ENCODE measurements at regions not wholly inside any gene's neighbourhood (a gene's known extent, or its start where the extent isn't known, plus 50 kb on each side); places are given as distances from the start of the nearest gene placed in this dataset.

- H3K27ac ChIP-seq, result no peak overlapping the region
- TF ChIP-seq POLR2A (IDR thresholded peaks at IDR 0.05) (no peak), EP300 (IDR thresholded peaks at IDR 0.05) (no peak), CTCF (IDR thresholded peaks at IDR 0.05) (no peak)
- WGBS, 2 donors, result 45 to 59% methylated on average over 12 to 16 of the region's 20 CpGs
- H3K36me3 ChIP-seq, result no peaks in the 10 kb centered on the region
- H3K9me3 ChIP-seq, result no peaks in the 10 kb centered on the region
- H3K4me3 ChIP-seq, result no peak overlapping the region
- DNase-seq (ENCODE audit: low spot score in 2 of 2), result no peak
- H3K4me1 ChIP-seq, result peaks cover 0 to 4% (median 0%) of the 10 kb centered on the region in 4 donors
- H3K27me3 ChIP-seq, result peaks cover 0 to 36% of the 10 kb centered on the region in 2 donors
Measured at GRCh38 chr16:86074651-86075487, 175.9 kb downstream of the IRF8 start.

- H3K27ac ChIP-seq, result no peak overlapping the region
- H3K4me3 ChIP-seq, result no peak overlapping the region
- H3K27me3 ChIP-seq, result peaks cover 0 to 41% of the 10 kb centered on the region in 2 donors
- no peaks in the 10 kb centered on the region for H3K9me3 ChIP-seq
- 81 to 86% methylated on average over 2 of the region's 2 CpGs for WGBS, 2 donors
- no peak for TF ChIP-seq CTCF (IDR thresholded peaks at IDR 0.05)
- no peaks in the 10 kb centered on the region for H3K36me3 ChIP-seq
- no peak for DNase-seq (ENCODE audit: low spot score in 2 of 2)
- peaks cover 0 to 4% (median 0%) of the 10 kb centered on the region in 4 donors for H3K4me1 ChIP-seq
Measured at GRCh38 chr16:86075488-86075785, 176.5 kb downstream of the IRF8 start.

GRCh38 chr16:86075839-86076440 is 177.0 kb downstream of the IRF8 start:
- TF ChIP-seq POLR2A (IDR thresholded peaks at IDR 0.05) (no peak), CTCF (IDR thresholded peaks at IDR 0.05) (no peak), EP300 (IDR thresholded peaks at IDR 0.05) (no peak)
- WGBS, 2 donors, result 70 to 86% methylated on average over 9 of the region's 9 CpGs

GRCh38 chr16:86076606-86077005 is 177.6 kb downstream of the IRF8 start:
- Histone ChIP-seq H3K4me3 (no peak overlapping the region), H3K27me3 (peaks cover 0 to 44% of the 10 kb centered on the region in 2 donors), H3K36me3 (no peaks in the 10 kb centered on the region), H3K27ac (no peak overlapping the region), H3K4me1 (peaks cover 0 to 4% (median 0%) of the 10 kb centered on the region in 4 donors), H3K9me3 (no peaks in the 10 kb centered on the region)
- DNase-seq (ENCODE audit: low spot score in 2 of 2), result no peak
- 87 to 94% methylated on average over 5 of the region's 5 CpGs for WGBS, 2 donors
- TF ChIP-seq POLR2A (IDR thresholded peaks at IDR 0.05), result no peak
- TF ChIP-seq CTCF (IDR thresholded peaks at IDR 0.05), result no peak
- TF ChIP-seq EP300 (IDR thresholded peaks at IDR 0.05), result no peak

More at GRCh38 chr16:86075839-86076440, 177.0 kb downstream of the IRF8 start:
- H3K4me1 ChIP-seq, result peaks cover 0 to 4% (median 0%) of the 10 kb centered on the region in 4 donors
- no peaks in the 10 kb centered on the region for H3K36me3 ChIP-seq
- peaks cover 0 to 44% of the 10 kb centered on the region in 2 donors for H3K27me3 ChIP-seq
- H3K9me3 ChIP-seq, result no peaks in the 10 kb centered on the region
- H3K4me3 ChIP-seq, result no peak overlapping the region
- no peak overlapping the region for H3K27ac ChIP-seq
- DNase-seq (ENCODE audit: low spot score in 2 of 2), result no peak

GRCh38 chr16:86077243-86077940 is 178.4 kb downstream of the IRF8 start:
- 91% methylated on average over 17 of the region's 17 CpGs for WGBS, 2 donors
- no peak for TF ChIP-seq CTCF (IDR thresholded peaks at IDR 0.05)
- TF ChIP-seq EP300 (IDR thresholded peaks at IDR 0.05), result no peak
- no peak for TF ChIP-seq POLR2A (IDR thresholded peaks at IDR 0.05)
- H3K36me3 ChIP-seq, result no peaks in the 10 kb centered on the region
- no peaks in the 10 kb centered on the region for H3K9me3 ChIP-seq
- no peak overlapping the region for H3K4me3 ChIP-seq
- H3K4me1 ChIP-seq, result peaks cover 0 to 4% (median 0%) of the 10 kb centered on the region in 4 donors
- no peak for DNase-seq (ENCODE audit: low spot score in 2 of 2)
- peaks cover 0 to 43% of the 10 kb centered on the region in 2 donors for H3K27me3 ChIP-seq
- H3K27ac ChIP-seq, result no peak overlapping the region

All from tibial nerve (tissue), 4 donors.